Liver (tissue), 3 donors: ENCODE measurements at regions not wholly inside any gene's neighbourhood (a gene's known extent, or its start where the extent isn't known, plus 50 kb on each side); places are given as distances from the start of the nearest gene placed in this dataset.

Experiments
- FOXA2 ChIP-seq: IDR thresholded peaks from 2 replicates; pipeline ENCODE4 v1.6.1; 2016; ENCODE audit warnings: antibody characterized with exemption
- GABPA ChIP-seq, 2 donors: IDR thresholded peaks in 1 of 2; conservative IDR thresholded peaks in 1 of 2; 2 replicates each; pipeline ENCODE4 v1.6.1; 2016; ENCODE audit warnings: antibody characterized with exemption in 2 of 2, mild to moderate bottlenecking in 1 of 2, moderate library complexity in 1 of 2
- JUND ChIP-seq, 2 donors: IDR thresholded peaks; 2 replicates each; pipeline ENCODE4 v1.6.1; 2016; ENCODE audit warnings: antibody characterized with exemption in 2 of 2
- RXRA ChIP-seq, 2 donors: IDR thresholded peaks; 2 replicates each; pipeline ENCODE4 v1.6.1; 2017 to 2018; ENCODE audit warnings: antibody characterized with exemption in 2 of 2, mild to moderate bottlenecking in 1 of 2
- SP1 ChIP-seq: IDR thresholded peaks from 2 replicates; pipeline ENCODE4 v1.6.1; 2018; ENCODE audit warnings: antibody characterized with exemption, mild to moderate bottlenecking
- TAF1 ChIP-seq: conservative IDR thresholded peaks from 2 replicates; pipeline ENCODE4 v1.6.1; 2016; ENCODE audit warnings: antibody characterized with exemption, mild to moderate bottlenecking
- YY1 ChIP-seq: IDR thresholded peaks from 2 replicates; pipeline ENCODE4 v1.6.1; 2016; ENCODE audit warnings: antibody characterized with exemption, mild to moderate bottlenecking
- TF ChIP-seq, protein P1 (sequence below): fragments of 150-350 bp; IDR thresholded peaks from 2 replicates; pipeline ENCODE4 v1.5.1; 2017; ENCODE audit warnings: improper control_type of control experiment, low read depth, low read length; ENCODE audit not compliant: missing input control
- TF ChIP-seq, protein P2 (sequence below): IDR thresholded peaks from 2 replicates; pipeline ENCODE4 v1.6.1; 2016; ENCODE audit warnings: antibody characterized with exemption
- TF ChIP-seq, protein P3 (sequence below): IDR thresholded peaks from 2 replicates; pipeline ENCODE4 v1.6.1; 2016; ENCODE audit warnings: antibody characterized with exemption, mild to moderate bottlenecking
- donor health status: healthy.
- donor health status: healthy.

DNA sequence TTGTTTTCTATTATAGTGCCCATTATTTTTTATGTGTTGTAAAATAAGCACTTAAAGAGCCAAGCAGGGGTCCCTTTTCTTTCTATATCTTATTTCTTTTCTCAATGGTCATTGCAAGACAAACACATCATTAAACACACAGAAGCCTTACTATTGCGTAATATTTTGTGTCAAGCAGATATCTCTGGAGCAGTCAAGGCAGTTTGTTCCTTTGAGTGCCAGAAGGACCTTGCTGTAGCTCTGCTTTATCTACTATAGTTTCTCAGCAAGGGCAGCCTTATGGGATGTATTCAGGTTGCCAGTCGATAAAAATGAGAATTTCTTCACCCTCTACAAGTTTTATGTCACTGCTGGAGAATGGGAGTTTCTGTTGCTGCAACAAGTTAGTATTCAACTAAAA, 319.3 kb downstream of the TDRD3 start:
- no peak for TF ChIP-seq YY1
- TF ChIP-seq, protein P1, sequence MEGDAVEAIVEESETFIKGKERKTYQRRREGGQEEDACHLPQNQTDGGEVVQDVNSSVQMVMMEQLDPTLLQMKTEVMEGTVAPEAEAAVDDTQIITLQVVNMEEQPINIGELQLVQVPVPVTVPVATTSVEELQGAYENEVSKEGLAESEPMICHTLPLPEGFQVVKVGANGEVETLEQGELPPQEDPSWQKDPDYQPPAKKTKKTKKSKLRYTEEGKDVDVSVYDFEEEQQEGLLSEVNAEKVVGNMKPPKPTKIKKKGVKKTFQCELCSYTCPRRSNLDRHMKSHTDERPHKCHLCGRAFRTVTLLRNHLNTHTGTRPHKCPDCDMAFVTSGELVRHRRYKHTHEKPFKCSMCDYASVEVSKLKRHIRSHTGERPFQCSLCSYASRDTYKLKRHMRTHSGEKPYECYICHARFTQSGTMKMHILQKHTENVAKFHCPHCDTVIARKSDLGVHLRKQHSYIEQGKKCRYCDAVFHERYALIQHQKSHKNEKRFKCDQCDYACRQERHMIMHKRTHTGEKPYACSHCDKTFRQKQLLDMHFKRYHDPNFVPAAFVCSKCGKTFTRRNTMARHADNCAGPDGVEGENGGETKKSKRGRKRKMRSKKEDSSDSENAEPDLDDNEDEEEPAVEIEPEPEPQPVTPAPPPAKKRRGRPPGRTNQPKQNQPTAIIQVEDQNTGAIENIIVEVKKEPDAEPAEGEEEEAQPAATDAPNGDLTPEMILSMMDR = no peak
- no peak for TF ChIP-seq RXRA (IDR thresholded peaks at IDR 0.05)
- no peak for TF ChIP-seq JUND (IDR thresholded peaks at IDR 0.05)
- no peak for TF ChIP-seq FOXA2
- no peak for TF ChIP-seq GABPA (IDR thresholded peaks at IDR 0.05 in 1 of 2, conservative IDR thresholded peaks at IDR 0.05 in 1 of 2)
- no peak for TF ChIP-seq TAF1
- TF ChIP-seq, protein P2, sequence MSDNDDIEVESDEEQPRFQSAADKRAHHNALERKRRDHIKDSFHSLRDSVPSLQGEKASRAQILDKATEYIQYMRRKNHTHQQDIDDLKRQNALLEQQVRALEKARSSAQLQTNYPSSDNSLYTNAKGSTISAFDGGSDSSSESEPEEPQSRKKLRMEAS = no peak
- TF ChIP-seq, protein P3, sequence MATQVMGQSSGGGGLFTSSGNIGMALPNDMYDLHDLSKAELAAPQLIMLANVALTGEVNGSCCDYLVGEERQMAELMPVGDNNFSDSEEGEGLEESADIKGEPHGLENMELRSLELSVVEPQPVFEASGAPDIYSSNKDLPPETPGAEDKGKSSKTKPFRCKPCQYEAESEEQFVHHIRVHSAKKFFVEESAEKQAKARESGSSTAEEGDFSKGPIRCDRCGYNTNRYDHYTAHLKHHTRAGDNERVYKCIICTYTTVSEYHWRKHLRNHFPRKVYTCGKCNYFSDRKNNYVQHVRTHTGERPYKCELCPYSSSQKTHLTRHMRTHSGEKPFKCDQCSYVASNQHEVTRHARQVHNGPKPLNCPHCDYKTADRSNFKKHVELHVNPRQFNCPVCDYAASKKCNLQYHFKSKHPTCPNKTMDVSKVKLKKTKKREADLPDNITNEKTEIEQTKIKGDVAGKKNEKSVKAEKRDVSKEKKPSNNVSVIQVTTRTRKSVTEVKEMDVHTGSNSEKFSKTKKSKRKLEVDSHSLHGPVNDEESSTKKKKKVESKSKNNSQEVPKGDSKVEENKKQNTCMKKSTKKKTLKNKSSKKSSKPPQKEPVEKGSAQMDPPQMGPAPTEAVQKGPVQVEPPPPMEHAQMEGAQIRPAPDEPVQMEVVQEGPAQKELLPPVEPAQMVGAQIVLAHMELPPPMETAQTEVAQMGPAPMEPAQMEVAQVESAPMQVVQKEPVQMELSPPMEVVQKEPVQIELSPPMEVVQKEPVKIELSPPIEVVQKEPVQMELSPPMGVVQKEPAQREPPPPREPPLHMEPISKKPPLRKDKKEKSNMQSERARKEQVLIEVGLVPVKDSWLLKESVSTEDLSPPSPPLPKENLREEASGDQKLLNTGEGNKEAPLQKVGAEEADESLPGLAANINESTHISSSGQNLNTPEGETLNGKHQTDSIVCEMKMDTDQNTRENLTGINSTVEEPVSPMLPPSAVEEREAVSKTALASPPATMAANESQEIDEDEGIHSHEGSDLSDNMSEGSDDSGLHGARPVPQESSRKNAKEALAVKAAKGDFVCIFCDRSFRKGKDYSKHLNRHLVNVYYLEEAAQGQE = no peak
- TF ChIP-seq SP1 = no peak
